ENCODE measurements at regions not wholly inside any gene's neighbourhood (a gene's known extent, or its start where the extent isn't known, plus 50 kb on each side); places are given as distances from the start of the nearest gene placed in this dataset.
"Not testable (repeated sequence)": the region's sequence is repeated elsewhere in the genome, so short reads cannot be mapped to it uniquely, and the experiment has no call there.

- DNase-seq (ENCODE audit: low read depth in 2 of 2), result not testable (repeated sequence)
Observed at GRCh38 chr11:112539281-112539555, 278.6 kb upstream of the PLET1 start.

DNA sequence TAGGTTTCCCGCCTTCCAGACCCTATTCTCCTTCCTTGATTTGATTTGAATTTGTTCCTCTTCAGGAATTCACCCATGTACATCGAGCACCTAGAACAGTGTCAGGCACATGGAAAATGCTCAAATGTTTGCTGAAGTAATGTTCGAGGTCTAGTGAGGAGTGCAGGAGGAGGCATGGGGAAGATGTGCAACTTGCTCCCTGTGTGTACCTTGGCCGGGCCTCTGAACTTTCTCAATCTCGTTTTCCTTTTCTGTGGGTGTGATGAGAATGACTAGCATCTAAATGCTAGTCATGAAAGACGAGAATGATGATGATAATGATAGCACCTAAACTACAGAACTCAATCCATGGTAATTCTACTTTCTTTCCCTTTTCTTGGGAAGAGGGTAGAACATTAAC is 279.1 kb upstream of the PLET1 start:
- no peak for DNase-seq (ENCODE audit: low read depth in 2 of 2)

DNA sequence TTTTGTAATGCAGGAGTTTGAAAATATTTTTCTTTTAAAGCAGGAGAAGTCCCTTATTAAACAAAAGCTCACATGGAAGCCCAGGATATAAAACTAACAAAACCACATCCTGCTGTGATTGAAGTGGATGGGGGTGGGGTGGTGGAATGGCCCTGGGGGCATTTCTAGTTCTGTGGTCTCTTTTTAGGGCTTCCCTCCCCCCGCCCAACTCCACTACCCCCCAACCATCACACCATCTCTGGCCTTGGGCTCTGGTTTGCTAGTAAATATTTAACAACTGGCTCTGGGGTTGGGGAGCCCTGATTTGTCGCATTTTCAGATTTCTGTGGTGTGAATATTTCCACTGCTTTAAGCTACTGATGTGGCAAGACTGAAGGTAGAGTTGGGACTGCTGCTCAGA is 279.6 kb upstream of the PLET1 start:
- DNase-seq (ENCODE audit: low read depth in 2 of 2), result no peak

GRCh38 chr11:112541140-112542046 is 280.7 kb upstream of the PLET1 start:
- no peak for DNase-seq (ENCODE audit: low read depth in 2 of 2)

DNA sequence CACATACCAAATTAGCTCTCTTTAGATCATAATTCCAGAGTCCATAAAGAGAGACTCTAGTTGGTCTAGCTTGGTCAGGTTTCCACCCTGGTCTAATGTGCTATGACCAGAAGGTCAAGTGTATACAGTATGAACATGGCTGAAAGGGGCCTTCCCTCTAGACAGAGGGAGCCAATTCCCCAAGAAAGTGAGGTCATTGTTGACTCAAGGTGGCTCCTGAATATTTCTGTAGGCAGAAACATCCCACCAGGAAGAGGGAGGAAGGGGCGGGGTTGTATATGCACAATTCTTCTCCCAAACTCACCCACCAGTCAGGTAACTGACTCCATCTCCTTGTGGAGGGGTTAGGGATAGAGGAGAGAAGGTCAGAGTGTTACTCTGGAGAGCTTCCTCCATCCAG is 281.8 kb upstream of the PLET1 start:
- DNase-seq (ENCODE audit: low read depth in 2 of 2), result no peak

GRCh38 chr11:112543390-112543789 is 282.7 kb upstream of the PLET1 start:
- DNase-seq (ENCODE audit: low read depth in 2 of 2), result no peak

DNA sequence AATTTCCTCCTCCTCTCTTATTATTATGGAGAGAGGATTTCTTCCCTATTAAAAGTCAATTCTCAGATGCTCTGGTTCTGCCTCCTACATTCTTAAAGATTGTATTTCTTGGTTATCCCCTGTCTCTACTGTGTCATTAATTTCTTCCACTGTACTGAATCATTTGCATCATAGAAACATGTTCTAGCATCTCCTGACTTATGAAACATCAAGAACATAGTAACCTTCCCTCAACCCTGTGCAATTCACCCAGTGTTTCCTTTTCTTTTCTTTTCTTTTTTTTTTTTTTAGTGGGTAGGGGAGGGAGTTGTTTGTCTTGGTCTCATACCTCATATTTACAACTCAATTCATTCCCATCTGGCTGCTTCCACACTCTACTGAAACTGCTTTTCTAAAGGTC is 288.0 kb upstream of the PLET1 start:
- no peak for DNase-seq (ENCODE audit: low read depth in 2 of 2)

- no peak for DNase-seq (ENCODE audit: low read depth in 2 of 2)
Observed at GRCh38 chr11:112553205-112553731, 292.6 kb upstream of the PLET1 start.

DNA sequence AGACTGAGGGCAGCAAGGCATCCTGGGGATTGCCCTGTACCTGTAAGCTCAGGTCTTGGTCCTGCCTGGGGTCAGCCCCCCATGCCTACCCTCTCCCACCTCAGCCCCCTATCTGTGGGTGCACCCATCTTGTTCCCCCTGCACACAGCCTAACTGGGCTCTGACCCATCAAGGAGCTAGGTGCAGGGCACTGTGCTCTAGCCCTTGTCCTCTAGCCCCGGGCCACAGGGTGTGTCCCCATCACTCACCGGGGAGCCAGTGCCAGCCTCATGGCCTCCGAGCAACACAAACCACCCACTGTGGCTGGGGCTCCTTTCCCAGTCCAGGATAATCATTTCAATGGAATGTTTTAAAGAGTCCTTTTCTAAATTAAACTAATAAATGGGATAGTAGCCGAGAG is 293.9 kb upstream of the PLET1 start:
- DNase-seq (ENCODE audit: low read depth in 2 of 2), result no peak

GRCh38 chr11:112555491-112556364 is 295.1 kb upstream of the PLET1 start:
- peak; percentile 4 to 10 for DNase-seq (ENCODE audit: low read depth in 2 of 2)

- peak; percentile 24 to 26 for DNase-seq (ENCODE audit: low read depth in 2 of 2)
Observed at GRCh38 chr11:112558691-112559090, 298.0 kb upstream of the PLET1 start.

DNA sequence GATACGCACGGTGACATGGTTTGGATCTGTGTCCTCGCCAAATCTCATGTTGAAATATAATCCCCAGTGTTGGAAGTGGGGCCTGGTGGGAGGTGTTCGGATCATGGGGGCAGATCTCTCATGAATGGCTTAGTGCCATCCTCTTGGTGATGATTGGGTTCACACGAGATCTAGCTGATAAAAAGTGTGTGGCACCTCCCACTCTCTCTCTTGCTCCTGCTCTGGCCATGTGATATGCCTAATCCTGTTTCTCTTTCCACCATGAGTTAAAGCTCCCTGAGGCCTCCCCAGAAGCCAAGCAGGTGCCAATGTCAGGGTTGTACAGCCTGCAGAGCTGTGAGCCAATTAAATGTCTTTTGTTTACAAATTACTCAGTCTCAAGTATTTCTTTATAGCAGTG is 303.1 kb upstream of the PLET1 start:
- DNase-seq (ENCODE audit: low read depth in 2 of 2), result no peak

DNA sequence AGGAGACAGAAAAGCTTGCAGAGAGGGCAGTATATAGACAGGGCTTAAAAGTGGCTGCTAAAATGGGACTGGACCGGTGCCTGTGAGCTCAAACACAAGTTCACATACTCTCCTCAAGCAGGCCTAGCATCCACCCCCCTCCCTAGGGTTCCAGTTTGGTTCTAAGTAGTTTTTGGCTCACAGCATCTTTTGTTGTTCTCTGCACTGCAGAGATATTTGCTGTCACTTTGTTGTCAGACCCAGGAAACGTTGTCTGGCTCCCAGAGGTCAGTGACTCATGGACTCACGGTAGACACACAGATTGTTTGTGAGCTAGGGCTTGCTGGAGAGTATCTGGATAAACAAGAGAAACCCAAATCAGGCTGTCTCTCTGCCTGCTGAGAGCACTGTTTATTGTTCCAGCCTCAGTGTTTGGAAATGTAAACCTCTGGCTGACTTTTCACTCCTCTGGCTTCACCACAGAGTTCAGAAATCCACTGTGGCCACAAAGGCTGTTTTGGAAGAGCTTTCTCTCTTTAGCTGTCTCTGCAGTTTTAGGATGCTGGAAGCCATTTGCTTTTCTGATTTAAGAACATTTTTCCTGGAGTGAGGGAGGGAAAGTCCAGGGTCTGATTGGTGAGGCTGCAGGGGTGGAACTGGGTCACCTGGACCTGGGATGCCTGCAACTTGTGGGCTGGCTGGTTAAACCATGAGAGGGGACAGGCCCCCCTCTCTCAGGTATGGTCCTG is 303.7 kb upstream of the PLET1 start:
- DNase-seq (ENCODE audit: low read depth in 2 of 2), result no peak

- DNase-seq (ENCODE audit: low read depth in 2 of 2), result no peak
Observed at GRCh38 chr11:112565551-112565950, 304.9 kb upstream of the PLET1 start.

DNA sequence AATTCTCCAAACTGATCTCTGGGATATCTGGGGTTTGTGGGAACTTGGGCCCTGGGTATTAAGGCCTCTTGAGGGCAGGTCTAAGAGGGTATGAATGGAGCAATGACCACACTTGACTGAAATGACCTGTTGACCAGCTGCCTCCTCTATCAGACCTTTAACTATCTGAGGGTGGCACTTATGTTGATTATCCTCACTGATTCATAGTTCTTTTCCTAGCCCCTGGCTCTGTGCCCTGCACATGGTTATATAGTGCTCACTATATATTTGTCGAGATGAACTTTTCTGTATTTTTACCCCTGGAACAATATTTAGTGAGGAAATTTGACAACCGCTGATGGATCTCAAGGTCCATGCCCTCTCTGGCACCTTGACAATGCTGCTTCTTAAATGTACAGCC is 305.5 kb upstream of the PLET1 start:
- DNase-seq (ENCODE audit: low read depth in 2 of 2), result no peak

GRCh38 chr11:112570333-112570732 is 309.7 kb upstream of the PLET1 start:
- DNase-seq (ENCODE audit: low read depth in 2 of 2), result no peak

- DNase-seq (ENCODE audit: low read depth in 2 of 2), result no peak
Observed at GRCh38 chr11:112579282-112579681, 318.6 kb upstream of the PLET1 start.

GRCh38 chr11:112580864-112581263 is 320.2 kb upstream of the PLET1 start:
- no peak for DNase-seq (ENCODE audit: low read depth in 2 of 2)

GRCh38 chr11:112581747-112582146 is 321.1 kb upstream of the PLET1 start:
- no peak for DNase-seq (ENCODE audit: low read depth in 2 of 2)

- no peak for DNase-seq (ENCODE audit: low read depth in 2 of 2)
Observed at GRCh38 chr11:112582366-112582765, 321.7 kb upstream of the PLET1 start.

GRCh38 chr11:112583261-112583893 is 322.7 kb upstream of the PLET1 start:
- no peak for DNase-seq (ENCODE audit: low read depth in 2 of 2)

- DNase-seq (ENCODE audit: low read depth in 2 of 2), result no peak
Observed at GRCh38 chr11:112584672-112585071, 324.0 kb upstream of the PLET1 start.
